CD4-positive, alpha-beta T cell treated with Interleukin-6 at 100 ng/mL for 8 hours (primary cell): ENCODE measurements at regions not wholly inside any gene's neighbourhood (a gene's known extent, or its start where the extent isn't known, plus 50 kb on each side); places are given as distances from the start of the nearest gene placed in this dataset.
"Not testable (repeated sequence)": the region's sequence is repeated elsewhere in the genome, so short reads cannot be mapped to it uniquely, and the experiment has no call there.

ENCODE experiments used
- DNase-seq: peaks from one replicate; pipeline ENCODE4 v3.0.0-alpha.2; 2020; ENCODE audit warnings: mixed read lengths, low spot score

- DNase-seq = no peak
These were observed 768.6 kb downstream of the UQCRFS1 start for GRCh38 chr19:28444362-28444761.

- DNase-seq = no peak
These were observed 769.6 kb downstream of the UQCRFS1 start for GRCh38 chr19:28443361-28443760.

- DNase-seq = no peak
These were observed 775.3 kb downstream of the UQCRFS1 start for GRCh38 chr19:28437390-28438346.

- DNase-seq = no peak
These were observed 776.6 kb downstream of the UQCRFS1 start for GRCh38 chr19:28436320-28436719.

GRCh38 chr19:28435551-28436271 lies 777.2 kb downstream of the UQCRFS1 start:
- DNase-seq = no peak

GRCh38 chr19:28434794-28435193 lies 778.2 kb downstream of the UQCRFS1 start:
- not testable (repeated sequence) for DNase-seq

- DNase-seq = not testable (repeated sequence)
These were observed 778.6 kb downstream of the UQCRFS1 start for GRCh38 chr19:28434365-28434764.

GRCh38 chr19:28433166-28433565 lies 779.8 kb downstream of the UQCRFS1 start:
- not testable (repeated sequence) for DNase-seq

GRCh38 chr19:28430214-28430613 lies 782.7 kb downstream of the UQCRFS1 start:
- DNase-seq = no peak

GRCh38 chr19:28429356-28429755 lies 783.6 kb downstream of the UQCRFS1 start:
- no peak for DNase-seq

GRCh38 chr19:28428663-28429348 lies 784.1 kb downstream of the UQCRFS1 start:
- no peak for DNase-seq

GRCh38 chr19:28427376-28428083 lies 785.4 kb downstream of the UQCRFS1 start:
- DNase-seq = no peak

- DNase-seq = no peak
These were observed 786.2 kb downstream of the UQCRFS1 start for GRCh38 chr19:28426730-28427225.

- no peak for DNase-seq
These were observed 786.7 kb downstream of the UQCRFS1 start for GRCh38 chr19:28426110-28426729.

GRCh38 chr19:28425046-28425931 lies 787.7 kb downstream of the UQCRFS1 start:
- DNase-seq = no peak

- no peak for DNase-seq
These were observed 788.3 kb downstream of the UQCRFS1 start for GRCh38 chr19:28424662-28425045.

GRCh38 chr19:28424077-28424476 lies 788.9 kb downstream of the UQCRFS1 start:
- no peak for DNase-seq

- no peak for DNase-seq
These were observed 789.9 kb downstream of the UQCRFS1 start for GRCh38 chr19:28422791-28423650.

- no peak for DNase-seq
These were observed 790.9 kb downstream of the UQCRFS1 start for GRCh38 chr19:28422046-28422445.
